SK-N-SH treated with all-trans-retinoic acid at 6 μM for 48 hours (cell line): ENCODE measurements at regions not wholly inside any gene's neighbourhood (a gene's known extent, or its start where the extent isn't known, plus 50 kb on each side); places are given as distances from the start of the nearest gene placed in this dataset.

Experiments
- ATAC-seq: fragments of 200-7000 bp; cut with Tn5 transposase; 3 replicates; pipeline ENCODE4 v1.9.1; 2020; ENCODE audit warnings: mild to moderate bottlenecking, moderate library complexity
- ARNTL ChIP-seq: fragments of 450-650 bp; formaldehyde crosslinking; IDR thresholded peaks from 2 replicates; pipeline ENCODE4 v1.5.0; 2020; ENCODE audit warnings: low read depth, mild to moderate bottlenecking, moderate library complexity, borderline replicate concordance
- BACH2 ChIP-seq: fragments of 250-450 bp; sonication (Bioruptor Pico); IDR thresholded peaks from 2 replicates; pipeline ENCODE4 v1.9.0; 2021; ENCODE audit warnings: mild to moderate bottlenecking, borderline replicate concordance
- CSDC2 ChIP-seq: fragments of 250-450 bp; sonication (Bioruptor Pico); IDR thresholded peaks from 2 replicates; pipeline ENCODE4 v1.5.0; 2020; ENCODE audit warnings: mild to moderate bottlenecking, moderate library complexity
- ESRRG ChIP-seq: fragments of 250-450 bp; sonication (Bioruptor Pico); IDR thresholded peaks from 2 replicates; pipeline ENCODE4 v1.6.1; 2021; ENCODE audit warnings: mild to moderate bottlenecking
- ISL1 ChIP-seq: fragments of 250-450 bp; sonication (Bioruptor Pico); IDR thresholded peaks from 2 replicates; pipeline ENCODE4 v2.1.2; 2022; ENCODE audit warnings: mild to moderate bottlenecking, moderate library complexity
- PPARA ChIP-seq: fragments of 250-450 bp; sonication (Bioruptor Pico); IDR thresholded peaks from 2 replicates; pipeline ENCODE4 v1.5.0; 2020; ENCODE audit warnings: mild to moderate bottlenecking, borderline replicate concordance
- RARB ChIP-seq: fragments of 250-450 bp; sonication (Bioruptor Pico); IDR thresholded peaks from 2 replicates; pipeline ENCODE4 v1.8.0; 2021; ENCODE audit warnings: mild to moderate bottlenecking, moderate library complexity
- SNAI2 ChIP-seq: fragments of 250-450 bp; sonication (Bioruptor Pico); IDR thresholded peaks from 2 replicates; pipeline ENCODE4 v1.5.0; 2020; ENCODE audit warnings: mild to moderate bottlenecking, moderate library complexity
- TCF4 ChIP-seq: fragments of 250-450 bp; sonication (Bioruptor Pico); IDR thresholded peaks from 2 replicates; pipeline ENCODE4 v1.8.0; 2021; ENCODE audit warnings: mild to moderate bottlenecking, moderate library complexity, borderline replicate concordance
- TOX ChIP-seq: fragments of 250-450 bp; sonication (Bioruptor Pico); IDR thresholded peaks from 2 replicates; pipeline ENCODE4 v1.8.0; 2021; ENCODE audit warnings: mild to moderate bottlenecking, moderate library complexity, borderline replicate concordance
- ZC3H10 ChIP-seq: fragments of 250-450 bp; sonication (Bioruptor Pico); IDR thresholded peaks from 2 replicates; pipeline ENCODE4 v1.5.1; 2021; ENCODE audit warnings: mild to moderate bottlenecking, moderate library complexity
- ZFP3 ChIP-seq: fragments of 250-450 bp; sonication (Bioruptor Pico); IDR thresholded peaks from 2 replicates; pipeline ENCODE4 v1.5.0; 2020; ENCODE audit warnings: mild to moderate bottlenecking, moderate library complexity
- ZFP30 ChIP-seq: fragments of 450-650 bp; formaldehyde crosslinking; IDR thresholded peaks from 2 replicates; pipeline ENCODE4 v1.5.0; 2022; ENCODE audit warnings: mild to moderate bottlenecking, moderate library complexity
- ZNF565 ChIP-seq: fragments of 450-650 bp; formaldehyde crosslinking; conservative IDR thresholded peaks from 2 replicates; pipeline ENCODE4 v1.5.0; 2020; ENCODE audit warnings: low read depth, mild to moderate bottlenecking, moderate library complexity
- ZNF70 ChIP-seq: fragments of 450-650 bp; formaldehyde crosslinking; IDR thresholded peaks from 2 replicates; pipeline ENCODE4 v1.5.0; 2020; ENCODE audit warnings: mild to moderate bottlenecking, moderate library complexity
- ZNF8 ChIP-seq: fragments of 450-650 bp; formaldehyde crosslinking; IDR thresholded peaks from 2 replicates; pipeline ENCODE4 v1.5.0; 2020; ENCODE audit warnings: mild to moderate bottlenecking, moderate library complexity
- TF ChIP-seq, protein P1 (sequence below): fragments of 250-450 bp; sonication (Bioruptor Pico); IDR thresholded peaks from 2 replicates; pipeline ENCODE4 v1.5.1; 2021; ENCODE audit warnings: mild to moderate bottlenecking, moderate library complexity
- TF ChIP-seq, protein P2 (sequence below): fragments of 250-450 bp; sonication (Bioruptor Pico); IDR thresholded peaks from 2 replicates; pipeline ENCODE4 v1.5.0; 2020; ENCODE audit warnings: mild to moderate bottlenecking, moderate library complexity
- TF ChIP-seq, protein P3 (sequence below): fragments of 250-450 bp; sonication (Bioruptor Pico); IDR thresholded peaks from 2 replicates; pipeline ENCODE4 v1.5.1; 2020; ENCODE audit warnings: low read depth, mild to moderate bottlenecking, moderate library complexity
- TF ChIP-seq, protein P4 (sequence below): fragments of 250-450 bp; sonication (Bioruptor Pico); IDR thresholded peaks from 2 replicates; pipeline ENCODE4 v1.8.0; 2020; ENCODE audit warnings: mild to moderate bottlenecking, moderate library complexity, borderline replicate concordance
- TF ChIP-seq, protein P5 (sequence below): fragments of 250-450 bp; sonication (Bioruptor Pico); IDR thresholded peaks from 2 replicates; pipeline ENCODE4 v1.8.0; 2021; ENCODE audit warnings: low read depth, mild to moderate bottlenecking, moderate library complexity, borderline replicate concordance

DNA sequence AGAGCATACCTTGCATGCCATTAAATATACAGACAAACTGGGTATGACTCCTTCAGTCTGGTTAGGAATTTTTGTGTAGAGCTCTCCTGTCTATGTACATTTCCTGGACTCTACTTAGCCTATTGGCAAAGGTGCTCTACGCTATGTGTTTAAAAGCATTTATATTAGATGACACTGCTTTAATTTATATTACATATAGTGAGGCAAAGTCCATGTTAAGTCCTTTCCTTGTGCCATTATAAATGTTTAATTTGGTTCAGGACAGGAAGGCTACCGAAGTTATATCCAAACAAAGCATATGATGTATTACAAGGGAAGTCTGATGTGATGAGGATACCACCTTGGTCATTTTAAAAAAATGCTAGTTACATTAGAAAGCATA lies 117.4 kb upstream of the RAB27B start:
- no peak for ATAC-seq
- no peak for TF ChIP-seq ESRRG (CRISPR knock-in tag)
- TF ChIP-seq ZFP3 (CRISPR knock-in tag), result no peak
- no peak for TF ChIP-seq ZNF70 (CRISPR knock-in tag)
- TF ChIP-seq, protein P1, sequence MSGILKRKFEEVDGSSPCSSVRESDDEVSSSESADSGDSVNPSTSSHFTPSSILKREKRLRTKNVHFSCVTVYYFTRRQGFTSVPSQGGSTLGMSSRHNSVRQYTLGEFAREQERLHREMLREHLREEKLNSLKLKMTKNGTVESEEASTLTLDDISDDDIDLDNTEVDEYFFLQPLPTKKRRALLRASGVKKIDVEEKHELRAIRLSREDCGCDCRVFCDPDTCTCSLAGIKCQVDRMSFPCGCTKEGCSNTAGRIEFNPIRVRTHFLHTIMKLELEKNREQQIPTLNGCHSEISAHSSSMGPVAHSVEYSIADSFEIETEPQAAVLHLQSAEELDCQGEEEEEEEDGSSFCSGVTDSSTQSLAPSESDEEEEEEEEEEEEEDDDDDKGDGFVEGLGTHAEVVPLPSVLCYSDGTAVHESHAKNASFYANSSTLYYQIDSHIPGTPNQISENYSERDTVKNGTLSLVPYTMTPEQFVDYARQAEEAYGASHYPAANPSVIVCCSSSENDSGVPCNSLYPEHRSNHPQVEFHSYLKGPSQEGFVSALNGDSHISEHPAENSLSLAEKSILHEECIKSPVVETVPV, result no peak
- no peak for TF ChIP-seq BACH2
- no peak for TF ChIP-seq ISL1

DNA sequence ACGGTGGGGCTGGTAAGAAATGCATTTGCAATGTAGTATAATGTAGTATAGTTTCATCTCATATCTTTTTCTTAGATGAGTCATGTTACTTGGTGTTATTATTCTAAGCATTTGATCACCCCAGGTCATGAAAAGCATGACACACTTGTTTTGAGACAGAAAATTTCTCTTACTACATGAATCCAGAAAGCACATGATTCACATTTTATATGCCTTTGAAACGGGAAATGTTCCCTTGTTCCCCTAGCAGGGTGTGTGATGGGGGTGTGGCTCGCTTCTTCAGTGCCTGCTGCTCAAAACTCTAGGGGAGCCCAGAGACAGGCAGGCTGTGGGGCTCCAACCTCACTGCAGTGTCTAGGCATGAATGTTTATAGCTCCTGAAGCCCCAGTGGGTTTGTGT lies 116.0 kb upstream of the RAB27B start:
- TF ChIP-seq, protein P1, result no peak
- TF ChIP-seq SNAI2 (CRISPR knock-in tag) (no peak), CSDC2 (CRISPR knock-in tag) (no peak), BACH2 (no peak), ARNTL (CRISPR knock-in tag) (no peak), RARB (no peak), TOX (CRISPR knock-in tag) (no peak), ZNF70 (CRISPR knock-in tag) (no peak), ISL1 (no peak), ZFP30 (no peak), ZNF565 (CRISPR knock-in tag) (no peak), ZC3H10 (CRISPR knock-in tag) (no peak), PPARA (CRISPR knock-in tag) (no peak)
- TF ChIP-seq, protein P2, sequence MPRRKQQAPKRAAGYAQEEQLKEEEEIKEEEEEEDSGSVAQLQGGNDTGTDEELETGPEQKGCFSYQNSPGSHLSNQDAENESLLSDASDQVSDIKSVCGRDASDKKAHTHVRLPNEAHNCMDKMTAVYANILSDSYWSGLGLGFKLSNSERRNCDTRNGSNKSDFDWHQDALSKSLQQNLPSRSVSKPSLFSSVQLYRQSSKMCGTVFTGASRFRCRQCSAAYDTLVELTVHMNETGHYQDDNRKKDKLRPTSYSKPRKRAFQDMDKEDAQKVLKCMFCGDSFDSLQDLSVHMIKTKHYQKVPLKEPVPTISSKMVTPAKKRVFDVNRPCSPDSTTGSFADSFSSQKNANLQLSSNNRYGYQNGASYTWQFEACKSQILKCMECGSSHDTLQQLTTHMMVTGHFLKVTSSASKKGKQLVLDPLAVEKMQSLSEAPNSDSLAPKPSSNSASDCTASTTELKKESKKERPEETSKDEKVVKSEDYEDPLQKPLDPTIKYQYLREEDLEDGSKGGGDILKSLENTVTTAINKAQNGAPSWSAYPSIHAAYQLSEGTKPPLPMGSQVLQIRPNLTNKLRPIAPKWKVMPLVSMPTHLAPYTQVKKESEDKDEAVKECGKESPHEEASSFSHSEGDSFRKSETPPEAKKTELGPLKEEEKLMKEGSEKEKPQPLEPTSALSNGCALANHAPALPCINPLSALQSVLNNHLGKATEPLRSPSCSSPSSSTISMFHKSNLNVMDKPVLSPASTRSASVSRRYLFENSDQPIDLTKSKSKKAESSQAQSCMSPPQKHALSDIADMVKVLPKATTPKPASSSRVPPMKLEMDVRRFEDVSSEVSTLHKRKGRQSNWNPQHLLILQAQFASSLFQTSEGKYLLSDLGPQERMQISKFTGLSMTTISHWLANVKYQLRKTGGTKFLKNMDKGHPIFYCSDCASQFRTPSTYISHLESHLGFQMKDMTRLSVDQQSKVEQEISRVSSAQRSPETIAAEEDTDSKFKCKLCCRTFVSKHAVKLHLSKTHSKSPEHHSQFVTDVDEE (CRISPR knock-in tag), result no peak
- TF ChIP-seq, protein P3, sequence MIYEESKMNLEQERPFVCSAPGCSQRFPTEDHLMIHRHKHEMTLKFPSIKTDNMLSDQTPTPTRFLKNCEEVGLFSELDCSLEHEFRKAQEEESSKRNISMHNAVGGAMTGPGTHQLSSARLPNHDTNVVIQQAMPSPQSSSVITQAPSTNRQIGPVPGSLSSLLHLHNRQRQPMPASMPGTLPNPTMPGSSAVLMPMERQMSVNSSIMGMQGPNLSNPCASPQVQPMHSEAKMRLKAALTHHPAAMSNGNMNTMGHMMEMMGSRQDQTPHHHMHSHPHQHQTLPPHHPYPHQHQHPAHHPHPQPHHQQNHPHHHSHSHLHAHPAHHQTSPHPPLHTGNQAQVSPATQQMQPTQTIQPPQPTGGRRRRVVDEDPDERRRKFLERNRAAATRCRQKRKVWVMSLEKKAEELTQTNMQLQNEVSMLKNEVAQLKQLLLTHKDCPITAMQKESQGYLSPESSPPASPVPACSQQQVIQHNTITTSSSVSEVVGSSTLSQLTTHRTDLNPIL (CRISPR knock-in tag), result no peak
- TF ChIP-seq, protein P4, sequence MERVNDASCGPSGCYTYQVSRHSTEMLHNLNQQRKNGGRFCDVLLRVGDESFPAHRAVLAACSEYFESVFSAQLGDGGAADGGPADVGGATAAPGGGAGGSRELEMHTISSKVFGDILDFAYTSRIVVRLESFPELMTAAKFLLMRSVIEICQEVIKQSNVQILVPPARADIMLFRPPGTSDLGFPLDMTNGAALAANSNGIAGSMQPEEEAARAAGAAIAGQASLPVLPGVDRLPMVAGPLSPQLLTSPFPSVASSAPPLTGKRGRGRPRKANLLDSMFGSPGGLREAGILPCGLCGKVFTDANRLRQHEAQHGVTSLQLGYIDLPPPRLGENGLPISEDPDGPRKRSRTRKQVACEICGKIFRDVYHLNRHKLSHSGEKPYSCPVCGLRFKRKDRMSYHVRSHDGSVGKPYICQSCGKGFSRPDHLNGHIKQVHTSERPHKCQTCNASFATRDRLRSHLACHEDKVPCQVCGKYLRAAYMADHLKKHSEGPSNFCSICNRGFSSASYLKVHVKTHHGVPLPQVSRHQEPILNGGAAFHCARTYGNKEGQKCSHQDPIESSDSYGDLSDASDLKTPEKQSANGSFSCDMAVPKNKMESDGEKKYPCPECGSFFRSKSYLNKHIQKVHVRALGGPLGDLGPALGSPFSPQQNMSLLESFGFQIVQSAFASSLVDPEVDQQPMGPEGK, result no peak
- TF ChIP-seq, protein P5, sequence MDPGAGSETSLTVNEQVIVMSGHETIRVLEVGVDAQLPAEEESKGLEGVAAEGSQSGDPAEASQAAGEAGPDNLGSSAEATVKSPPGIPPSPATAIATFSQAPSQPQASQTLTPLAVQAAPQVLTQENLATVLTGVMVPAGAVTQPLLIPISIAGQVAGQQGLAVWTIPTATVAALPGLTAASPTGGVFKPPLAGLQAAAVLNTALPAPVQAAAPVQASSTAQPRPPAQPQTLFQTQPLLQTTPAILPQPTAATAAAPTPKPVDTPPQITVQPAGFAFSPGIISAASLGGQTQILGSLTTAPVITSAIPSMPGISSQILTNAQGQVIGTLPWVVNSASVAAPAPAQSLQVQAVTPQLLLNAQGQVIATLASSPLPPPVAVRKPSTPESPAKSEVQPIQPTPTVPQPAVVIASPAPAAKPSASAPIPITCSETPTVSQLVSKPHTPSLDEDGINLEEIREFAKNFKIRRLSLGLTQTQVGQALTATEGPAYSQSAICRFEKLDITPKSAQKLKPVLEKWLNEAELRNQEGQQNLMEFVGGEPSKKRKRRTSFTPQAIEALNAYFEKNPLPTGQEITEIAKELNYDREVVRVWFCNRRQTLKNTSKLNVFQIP (CRISPR knock-in tag), result no peak
- ATAC-seq, result peak; percentile 61

DNA sequence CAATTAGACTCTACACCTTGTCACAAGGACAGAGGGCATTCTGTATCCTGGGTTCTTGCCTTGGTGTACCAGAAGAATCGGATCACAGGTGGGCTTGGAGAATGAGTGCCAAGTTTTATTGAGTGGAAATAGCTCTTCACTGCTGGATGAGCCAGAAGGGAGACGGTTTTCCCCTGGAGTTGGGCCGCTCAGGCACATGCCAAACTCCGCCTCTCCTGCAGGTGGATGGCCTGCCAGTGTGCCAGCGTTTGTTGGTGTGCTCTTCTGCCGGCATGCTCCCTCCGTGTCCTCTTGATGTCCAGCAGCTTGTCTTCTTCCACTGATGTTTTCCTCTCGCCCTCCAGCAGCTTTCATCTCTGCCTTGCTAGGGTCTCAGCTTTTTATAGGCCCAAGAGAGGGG lies 115.5 kb upstream of the RAB27B start:
- TF ChIP-seq ZNF8 (CRISPR knock-in tag) (no peak), TCF4 (no peak)
- TF ChIP-seq, protein P1, result no peak
- TF ChIP-seq, protein P2 (CRISPR knock-in tag), result no peak
- TF ChIP-seq, protein P5 (CRISPR knock-in tag), result no peak
- ATAC-seq, result no peak
